ENCODE measurements at regions not wholly inside any gene's neighbourhood (a gene's known extent, or its start where the extent isn't known, plus 50 kb on each side); places are given as distances from the start of the nearest gene placed in this dataset.

DNA sequence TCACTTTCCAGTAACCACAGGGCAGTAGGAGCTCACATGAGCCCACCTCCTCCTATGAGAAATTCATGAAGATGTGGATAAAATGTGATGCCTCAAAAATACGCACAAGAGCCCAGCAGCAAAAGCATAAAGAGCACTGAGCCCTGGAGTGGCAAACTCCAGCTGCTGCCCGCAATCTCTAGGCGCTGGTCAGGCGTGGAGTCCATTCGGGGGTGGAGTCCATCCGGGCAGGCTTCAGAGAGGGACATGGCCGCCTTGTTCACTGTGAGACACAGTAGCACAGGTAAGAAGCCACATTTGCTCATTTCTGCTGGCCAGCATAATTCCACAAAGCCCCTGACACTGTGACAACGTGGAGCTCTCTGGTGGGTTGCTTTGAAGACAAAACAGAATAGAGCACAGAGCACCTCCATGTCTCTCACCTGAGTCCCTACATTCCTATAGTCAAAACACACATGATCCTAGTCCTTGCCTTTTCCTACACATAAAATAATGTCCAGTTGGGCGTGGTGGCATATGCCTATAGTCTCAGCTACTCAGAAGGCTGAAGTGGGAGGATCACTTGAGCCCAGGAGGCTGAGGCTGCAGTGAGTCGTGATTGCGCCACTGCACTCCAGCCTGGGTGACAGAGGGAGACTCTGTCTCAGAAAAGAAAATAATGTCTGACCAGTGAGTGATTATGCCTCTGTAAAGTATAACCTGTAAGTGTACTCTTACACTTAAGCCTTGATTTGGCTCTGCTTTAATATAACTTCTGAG lies 365.2 kb downstream of the GADD45G start:
- DNase-seq (ENCODE audit: low read depth): no peak

DNA sequence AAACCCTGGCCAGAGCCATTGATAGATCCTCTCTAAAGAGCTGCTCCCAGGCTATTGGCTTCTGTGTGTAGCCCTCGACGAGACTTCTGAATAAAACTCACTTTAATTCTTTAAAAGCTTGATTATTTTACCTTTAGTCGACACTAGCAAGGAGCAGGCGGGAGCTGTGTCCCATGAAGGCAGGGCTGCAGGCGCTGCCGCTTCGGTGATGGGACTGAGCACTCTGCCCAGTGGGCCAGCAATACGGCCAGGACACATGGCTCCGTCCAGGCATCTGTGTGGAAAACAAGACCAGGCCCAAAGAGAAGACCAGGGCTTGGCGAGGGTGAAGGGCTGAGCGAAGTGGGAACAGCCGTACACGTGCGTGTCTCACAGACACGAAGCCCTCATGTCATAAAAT lies 365.9 kb downstream of the GADD45G start:
- no peak for DNase-seq (ENCODE audit: low read depth)

DNA sequence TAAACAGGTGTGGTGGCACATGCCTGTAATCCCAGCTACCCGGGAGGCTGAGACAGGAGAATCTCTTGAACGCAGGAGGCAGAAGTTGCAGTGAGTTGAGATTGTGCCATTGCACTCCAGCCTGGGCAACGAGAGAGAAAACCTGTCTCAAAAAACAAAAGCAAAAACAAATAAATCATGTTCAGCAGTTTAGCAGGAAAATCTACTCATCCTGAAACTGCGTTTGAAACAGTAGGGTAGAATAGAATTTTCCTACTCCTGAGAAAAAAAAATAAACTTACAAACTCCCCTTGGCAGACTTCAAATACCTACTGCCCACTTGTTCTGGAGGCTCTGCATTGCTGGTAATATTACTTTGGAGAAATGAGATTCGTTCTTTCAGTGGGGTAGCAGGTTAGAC lies 367.7 kb downstream of the GADD45G start:
- DNase-seq (ENCODE audit: low read depth): no peak

GRCh38 chr9:89974582-89974981 lies 369.8 kb downstream of the GADD45G start:
- no peak for DNase-seq (ENCODE audit: low read depth)

DNA sequence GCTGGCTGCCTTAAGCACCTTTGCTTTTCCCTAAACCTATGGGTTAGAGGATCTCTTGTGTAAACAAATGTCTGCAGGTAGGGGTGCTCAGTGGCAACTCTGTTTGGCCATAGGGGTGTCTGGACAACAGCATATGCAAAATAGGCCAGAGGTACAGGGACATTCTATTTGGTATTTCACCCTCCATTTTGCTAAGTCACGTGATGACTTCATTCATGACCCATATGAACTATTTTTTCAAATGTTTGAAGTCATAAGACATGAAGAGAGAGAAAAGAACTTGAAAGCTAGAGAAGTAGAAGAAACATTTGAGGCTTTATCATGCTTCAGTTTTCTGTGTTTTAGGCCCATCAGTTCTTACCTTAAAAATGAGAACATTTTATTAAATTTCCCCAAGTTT lies 370.2 kb downstream of the GADD45G start:
- DNase-seq (ENCODE audit: low read depth): no peak

DNA sequence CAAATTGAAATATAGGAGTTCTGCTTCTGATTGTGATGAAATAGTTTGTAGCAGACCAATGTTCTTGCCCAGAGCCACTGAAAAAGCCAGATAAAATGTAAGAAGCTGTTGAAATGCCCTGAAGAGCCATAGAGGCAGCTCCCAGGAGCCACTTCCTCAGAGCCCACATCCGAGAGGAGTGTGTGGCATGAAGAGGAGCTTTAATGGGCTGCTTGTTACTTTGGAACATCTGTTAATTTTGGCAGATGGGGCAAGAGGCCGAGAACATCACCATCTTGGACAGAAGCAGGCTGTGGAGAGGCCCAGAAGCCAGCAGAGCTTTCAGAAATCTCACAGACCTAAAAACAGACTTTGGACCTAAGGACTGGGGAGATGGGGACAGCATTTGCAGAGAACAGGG lies 370.8 kb downstream of the GADD45G start:
- no peak for DNase-seq (ENCODE audit: low read depth)

GRCh38 chr9:89978185-89978584 lies 373.4 kb downstream of the GADD45G start:
- DNase-seq (ENCODE audit: low read depth): no peak

DNA sequence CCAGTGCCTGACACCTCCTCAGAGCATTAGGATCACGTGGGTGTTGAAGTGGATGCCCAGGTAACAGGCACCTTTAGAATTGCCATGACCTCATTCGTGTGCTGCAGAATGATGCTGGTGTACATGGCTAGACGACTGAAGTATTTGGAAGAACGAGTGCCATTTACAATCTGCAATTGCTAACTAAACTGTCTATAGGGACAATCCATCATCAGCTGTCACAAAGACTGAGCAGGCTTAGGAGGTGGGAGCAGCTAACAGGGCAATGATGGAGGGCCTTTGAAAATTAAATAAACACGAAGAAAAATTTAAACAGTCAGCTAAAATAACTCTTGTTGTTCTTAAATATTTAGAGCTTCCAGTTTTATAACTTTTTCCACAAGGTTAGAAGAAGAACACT lies 375.8 kb downstream of the GADD45G start:
- no peak for DNase-seq (ENCODE audit: low read depth)

- DNase-seq (ENCODE audit: low read depth): no peak
Observed at GRCh38 chr9:89982016-89982415, 377.2 kb downstream of the GADD45G start.

- DNase-seq (ENCODE audit: low read depth): no peak
Observed at GRCh38 chr9:89983411-89983810, 378.6 kb downstream of the GADD45G start.

- DNase-seq (ENCODE audit: low read depth): no peak
Observed at GRCh38 chr9:89984214-89984613, 379.4 kb downstream of the GADD45G start.

GRCh38 chr9:89985068-89985467 lies 380.3 kb downstream of the GADD45G start:
- DNase-seq (ENCODE audit: low read depth): no peak

- DNase-seq (ENCODE audit: low read depth): peak; percentile 40
Observed at GRCh38 chr9:89986190-89986589, 381.4 kb downstream of the GADD45G start.

DNA sequence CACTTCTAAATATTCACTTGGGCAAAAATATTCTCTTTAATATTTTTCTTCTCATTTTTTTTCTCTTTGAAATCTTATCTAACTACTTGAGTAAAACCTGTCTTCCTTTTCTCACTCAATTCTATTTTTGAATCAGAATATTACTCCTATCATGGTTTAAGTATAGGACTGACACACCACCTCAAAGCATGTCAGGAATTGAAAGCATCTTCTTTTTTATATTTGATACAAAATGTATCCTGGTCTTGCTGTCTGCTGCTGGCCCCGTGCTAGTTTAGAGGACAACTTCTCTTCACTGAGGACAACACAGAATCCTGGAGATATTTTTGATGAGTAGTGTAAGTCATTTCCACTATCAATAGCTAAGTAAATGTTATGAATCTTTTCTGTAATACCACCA lies 383.6 kb downstream of the GADD45G start:
- DNase-seq (ENCODE audit: low read depth): no peak

GRCh38 chr9:89991204-89991790 lies 386.5 kb downstream of the GADD45G start:
- no peak for DNase-seq (ENCODE audit: low read depth)

DNA sequence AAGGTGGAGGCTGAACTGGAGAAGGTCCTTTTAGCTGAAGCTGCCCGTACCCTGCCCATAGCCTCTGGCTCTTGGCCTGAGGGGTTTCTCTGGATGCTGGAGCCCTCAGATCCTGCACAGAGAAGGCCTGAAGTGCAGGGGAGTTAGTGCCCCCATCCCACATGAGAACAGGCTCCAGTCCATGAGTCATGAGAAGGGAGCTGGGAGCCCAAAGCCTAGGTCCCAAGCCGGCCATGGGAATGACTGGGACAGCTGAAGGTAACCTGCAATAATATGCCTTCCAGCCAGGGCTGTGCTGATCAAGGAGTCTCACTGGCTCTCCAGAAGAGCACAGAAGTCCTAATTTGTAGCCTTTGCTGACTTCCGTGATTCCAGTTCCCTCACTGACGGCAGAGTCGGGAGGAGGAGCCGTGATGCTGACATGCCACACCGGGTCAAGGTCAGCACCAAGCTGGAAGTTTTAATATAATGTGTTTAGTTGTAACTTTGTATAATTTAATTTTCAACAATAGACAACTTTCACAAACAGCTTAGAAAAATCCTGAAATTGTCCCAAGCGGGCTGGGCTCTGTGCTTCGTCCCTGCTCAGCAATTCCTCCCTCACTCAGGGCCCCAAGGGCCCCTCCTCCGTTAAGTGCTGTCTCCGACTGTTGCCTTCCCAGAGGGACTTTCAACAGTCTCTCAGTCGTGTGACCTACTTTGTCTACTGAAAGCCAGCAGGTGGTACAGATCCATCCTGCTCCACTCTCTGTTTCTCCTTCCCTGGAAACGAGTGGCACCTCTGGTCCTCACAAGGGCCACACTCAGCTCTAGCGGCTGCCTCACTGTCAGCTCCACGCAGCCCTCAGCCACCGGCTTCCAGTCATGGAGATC lies 387.8 kb downstream of the GADD45G start:
- DNase-seq (ENCODE audit: low read depth): no peak

- DNase-seq (ENCODE audit: low read depth): no peak
Observed at GRCh38 chr9:89993678-89994630, 389.1 kb downstream of the GADD45G start.

- DNase-seq (ENCODE audit: low read depth): no peak
Observed at GRCh38 chr9:89994988-89995613, 390.3 kb downstream of the GADD45G start.

- no peak for DNase-seq (ENCODE audit: low read depth)
Observed at GRCh38 chr9:89996116-89996515, 391.3 kb downstream of the GADD45G start.

GRCh38 chr9:89996773-89997172 lies 392.0 kb downstream of the GADD45G start:
- no peak for DNase-seq (ENCODE audit: low read depth)

DNA sequence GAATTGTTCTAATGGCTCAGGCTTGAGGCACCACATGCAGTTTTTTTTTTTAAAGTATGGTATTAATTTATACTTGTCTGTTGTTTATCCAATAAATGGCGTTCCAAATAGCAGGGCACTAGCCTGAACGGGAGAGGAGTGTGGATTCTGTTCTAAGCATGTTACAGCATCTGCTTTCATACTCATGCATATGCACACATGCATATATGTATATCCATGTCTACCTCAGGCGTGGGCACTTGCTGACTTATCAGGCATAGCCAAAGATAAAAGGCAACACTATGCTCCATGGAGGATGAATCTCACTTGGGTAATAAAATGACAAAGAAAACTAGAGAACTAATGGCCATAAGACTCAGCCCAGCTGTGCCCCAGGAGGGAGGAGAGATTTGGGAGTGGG lies 393.8 kb downstream of the GADD45G start:
- no peak for DNase-seq (ENCODE audit: low read depth)
